ENCODE measurements at regions not wholly inside any gene's neighbourhood (a gene's known extent, or its start where the extent isn't known, plus 50 kb on each side); places are given as distances from the start of the nearest gene placed in this dataset.
A peak's percentile ranks its signal among the peaks of the same experiment; 100 is the strongest.

DNA sequence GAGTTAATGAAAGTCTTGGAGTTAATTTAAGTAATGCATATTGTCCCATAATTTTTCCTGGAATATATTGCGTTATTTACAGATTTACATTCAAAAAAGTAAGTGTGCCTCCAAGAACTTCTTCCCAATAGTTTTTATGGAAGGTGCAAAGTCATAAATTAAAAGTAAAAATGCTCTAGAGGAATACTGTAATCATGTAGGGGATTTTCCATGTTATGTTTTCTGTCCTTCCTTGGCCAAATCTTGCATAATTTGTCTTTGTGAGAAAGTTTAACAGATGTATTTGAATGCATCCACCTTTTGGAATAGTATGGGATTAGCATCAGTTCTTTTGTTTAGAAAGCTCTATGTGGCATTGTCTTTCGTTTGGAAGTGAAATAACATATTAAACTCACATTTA is 144.1 kb upstream of the GIMD1 start:
- WGBS, 2 donors, result 77 to 82% methylated on average over 2 of the region's 2 CpGs
- H3K36me3 ChIP-seq, result no peaks in the 10 kb centered on the region

DNA sequence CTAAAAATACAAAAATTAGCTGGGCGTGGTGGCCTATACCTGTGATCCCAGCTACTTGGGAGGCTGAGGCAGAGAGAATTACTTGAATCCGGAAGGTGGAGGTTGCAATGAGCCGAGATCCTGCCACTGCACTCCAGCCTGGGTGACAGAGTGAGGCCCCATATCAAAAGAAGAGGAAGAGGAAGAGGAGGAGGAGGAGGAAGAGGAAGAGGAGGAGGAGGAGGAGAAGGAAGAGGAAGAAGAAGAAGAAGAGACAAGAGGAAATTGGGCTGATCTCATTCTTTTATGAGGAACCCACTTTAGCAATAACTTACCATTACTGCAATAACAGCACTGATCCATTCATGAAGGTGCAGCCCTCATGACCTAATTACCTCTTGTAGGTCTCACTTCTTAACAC is 138.9 kb upstream of the GIMD1 start:
- H3K4me1 ChIP-seq, result no peaks in the 10 kb centered on the region
- H3K27ac ChIP-seq, result no peak overlapping the region
- no peak for DNase-seq
- no peaks in the 10 kb centered on the region for H3K9me3 ChIP-seq
- H3K4me3 ChIP-seq, result no peak overlapping the region
- H3K36me3 ChIP-seq, result no peaks in the 10 kb centered on the region
- H3K27me3 ChIP-seq, result no peaks in the 10 kb centered on the region
- TF ChIP-seq POLR2AphosphoS5 (IDR thresholded peaks at IDR 0.05) (no peak), POLR2A (IDR thresholded peaks at IDR 0.05) (no peak), EP300 (IDR thresholded peaks at IDR 0.05) (no peak), CTCF (IDR thresholded peaks at IDR 0.05) (no peak)
- no peak for ATAC-seq (ENCODE audit: low FRiP score in 2 of 2)
- WGBS, 2 donors, result 89 to 97% methylated on average over 3 of the region's 3 CpGs

More for the DNA sequence above, 144.1 kb upstream of the GIMD1 start:
- no peak for ATAC-seq (ENCODE audit: low FRiP score in 2 of 2)
- Histone ChIP-seq H3K27ac (no peak overlapping the region), H3K4me1 (no peaks in the 10 kb centered on the region), H3K9me3 (no peaks in the 10 kb centered on the region), H3K4me3 (no peak overlapping the region), H3K27me3 (no peaks in the 10 kb centered on the region)
- TF ChIP-seq POLR2A (IDR thresholded peaks at IDR 0.05) (no peak), EP300 (IDR thresholded peaks at IDR 0.05) (no peak)
- no peak for DNase-seq

GRCh38 chr4:106503116-106504050 is 134.8 kb upstream of the GIMD1 start:
- no peaks in the 10 kb centered on the region for H3K36me3 ChIP-seq
- no peak for ATAC-seq (ENCODE audit: low FRiP score in 2 of 2)
- H3K27ac ChIP-seq, result no peak overlapping the region
- no peak overlapping the region for H3K4me3 ChIP-seq
- H3K9me3 ChIP-seq, result no peaks in the 10 kb centered on the region
- WGBS, 2 donors, result 78 to 86% methylated on average over 3 of the region's 3 CpGs
- H3K27me3 ChIP-seq, result no peaks in the 10 kb centered on the region
- TF ChIP-seq POLR2A (IDR thresholded peaks at IDR 0.05) (no peak), CTCF (IDR thresholded peaks at IDR 0.05) (no peak), POLR2AphosphoS5 (IDR thresholded peaks at IDR 0.05) (no peak), EP300 (IDR thresholded peaks at IDR 0.05) (no peak)
- peaks cover 0 to 8% (median 0%) of the 10 kb centered on the region in 4 donors for H3K4me1 ChIP-seq
- no peak for DNase-seq

- WGBS, 2 donors, result 9 to 12% methylated on average over 11 of the region's 11 CpGs
- TF ChIP-seq EP300 (IDR thresholded peaks at IDR 0.05) (no peak), CTCF (IDR thresholded peaks at IDR 0.05) (peak in 5 of 6 experiments; percentile 25 to 51 (median 39))
- DNase-seq (peak in 1 of 2 donors; percentile 39), ATAC-seq (ENCODE audit: low FRiP score in 2 of 2) (peak; percentile 59 to 70)
- Histone ChIP-seq H3K27ac (no peak overlapping the region), H3K9me3 (no peaks in the 10 kb centered on the region), H3K27me3 (no peaks in the 10 kb centered on the region), H3K4me3 (no peak overlapping the region), H3K36me3 (no peaks in the 10 kb centered on the region), H3K4me1 (peaks cover 0 to 8% (median 0%) of the 10 kb centered on the region in 4 donors)
Observed at GRCh38 chr4:106502106-106502699, 133.6 kb upstream of the GIMD1 start.

- no peak for TF ChIP-seq CTCF (IDR thresholded peaks at IDR 0.05)
- no peak for TF ChIP-seq POLR2A (IDR thresholded peaks at IDR 0.05)
- H3K27me3 ChIP-seq, result no peaks in the 10 kb centered on the region
- WGBS, 2 donors, result 40% methylated on average over 3 of the region's 3 CpGs
- no peaks in the 10 kb centered on the region for H3K9me3 ChIP-seq
- peaks cover 0 to 6% (median 0%) of the 10 kb centered on the region in 4 donors for H3K4me1 ChIP-seq
- no peaks in the 10 kb centered on the region for H3K36me3 ChIP-seq
- DNase-seq, result no peak
- ATAC-seq (ENCODE audit: low FRiP score in 2 of 2), result no peak
- H3K27ac ChIP-seq, result no peak overlapping the region
- H3K4me3 ChIP-seq, result no peak overlapping the region
Observed at GRCh38 chr4:106497271-106497670, 128.7 kb upstream of the GIMD1 start.

Data from upper lobe of left lung (tissue), 6 donors.